ENCODE measurements at regions not wholly inside any gene's neighbourhood (a gene's known extent, or its start where the extent isn't known, plus 50 kb on each side); places are given as distances from the start of the nearest gene placed in this dataset.

DNA sequence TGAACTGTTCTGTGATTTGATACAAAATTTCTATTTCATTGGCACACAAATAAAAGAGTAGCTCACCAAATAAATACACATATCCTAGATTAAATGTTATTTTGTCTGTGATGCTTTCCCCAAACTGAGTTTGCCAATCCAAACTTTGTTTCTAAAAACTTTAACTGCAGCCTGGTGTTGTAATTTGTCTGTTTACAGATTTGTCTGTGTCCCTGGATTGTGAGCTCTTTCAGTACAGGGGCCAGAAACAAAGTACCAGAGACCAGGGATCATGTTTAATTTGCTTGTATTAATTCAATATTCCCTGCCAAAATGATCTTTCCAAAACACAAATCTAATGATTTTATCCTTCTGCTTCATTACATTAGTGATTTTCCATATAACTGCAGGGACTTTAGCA lies 1044.6 kb upstream of the GJE1 start:
- H3K27me3 ChIP-seq = no peaks in the 10 kb centered on the region
- Mint-ChIP-seq H3K4me3 (no peak overlapping the region), H3K27me3 (ENCODE audit: insufficient read depth, low read depth) (peaks cover 2% of the 10 kb centered on the region), H3K9me3 (no peaks in the 10 kb centered on the region), H3K4me1 (no peaks in the 10 kb centered on the region), H3K27ac (no peak overlapping the region), H3K36me3 (no peaks in the 10 kb centered on the region)
- no peaks in the 10 kb centered on the region for H3K9me3 ChIP-seq (ENCODE audit: low read depth)
- H3K4me3 ChIP-seq = no peak overlapping the region
- H3K36me3 ChIP-seq = no peaks in the 10 kb centered on the region
- H3K9ac ChIP-seq = no peak overlapping the region
- no peaks in the 10 kb centered on the region for H3K4me1 ChIP-seq
- no peaks in the 10 kb centered on the region for H3K79me2 ChIP-seq (ENCODE audit: low read depth)
- H4K20me1 ChIP-seq (ENCODE audit: low read depth) = no peaks in the 10 kb centered on the region
- TF ChIP-seq EZH2 (IDR thresholded peaks at IDR 0.05) (no peak), EZH2phosphoT487 (IDR thresholded peaks at IDR 0.05) (no peak), CTCF (IDR thresholded peaks at IDR 0.05) (no peak)
- no peak for DNase-seq (ENCODE audit: low spot score)
- no peaks in the 10 kb centered on the region for H3F3A ChIP-seq (ENCODE audit: low read depth)
- no peak overlapping the region for H2AFZ ChIP-seq (replicated peaks)
- no peak overlapping the region for H3K4me2 ChIP-seq
- H3K27ac ChIP-seq = no peak overlapping the region

- Histone ChIP-seq H3K4me3 (no peak overlapping the region), H3K27ac (no peak overlapping the region), H2AFZ (replicated peaks) (peak overlapping the region; percentile 93), H3K9me3 (ENCODE audit: low read depth) (no peaks in the 10 kb centered on the region), H3K27me3 (no peaks in the 10 kb centered on the region), H3K79me2 (ENCODE audit: low read depth) (no peaks in the 10 kb centered on the region), H3K4me1 (no peaks in the 10 kb centered on the region), H3K36me3 (no peaks in the 10 kb centered on the region), H3K4me2 (no peak overlapping the region), H3K9ac (no peak overlapping the region), H3F3A (ENCODE audit: low read depth) (no peaks in the 10 kb centered on the region), H4K20me1 (ENCODE audit: low read depth) (no peaks in the 10 kb centered on the region)
- Mint-ChIP-seq H3K36me3 (no peaks in the 10 kb centered on the region), H3K9me3 (peaks cover 10% of the 10 kb centered on the region), H3K4me1 (no peaks in the 10 kb centered on the region), H3K4me3 (no peak overlapping the region), H3K27ac (no peak overlapping the region), H3K27me3 (ENCODE audit: insufficient read depth, low read depth) (no peaks in the 10 kb centered on the region)
- peak; percentile 55 for DNase-seq (ENCODE audit: low spot score)
- TF ChIP-seq EZH2phosphoT487 (IDR thresholded peaks at IDR 0.05) (no peak), CTCF (IDR thresholded peaks at IDR 0.05) (peak; percentile 51)
Observed at GRCh38 chr6:141077355-141078333, 1055.1 kb upstream of the GJE1 start.

DNA sequence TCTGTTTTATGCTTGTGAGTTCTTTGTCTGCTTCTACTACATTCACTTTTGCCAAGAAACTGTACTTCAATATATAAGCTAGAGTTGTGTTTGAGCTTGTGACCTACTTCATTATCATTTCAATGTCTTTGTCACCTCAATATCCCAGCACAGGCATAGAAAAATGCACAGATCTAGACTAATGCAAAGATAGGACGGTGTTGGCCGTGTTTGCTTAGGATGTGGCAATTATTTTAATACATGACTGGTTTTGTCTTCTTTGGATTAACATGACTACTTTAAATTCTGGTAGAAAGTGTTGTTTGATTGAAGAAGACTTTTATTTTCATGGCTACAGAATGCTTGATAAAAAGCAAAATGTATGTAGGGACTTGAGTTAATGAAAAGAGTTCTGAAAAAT lies 1075.0 kb upstream of the GJE1 start:
- no peaks in the 10 kb centered on the region for H3K36me3 ChIP-seq
- H3K9ac ChIP-seq = no peak overlapping the region
- H3K27me3 Mint-ChIP-seq (ENCODE audit: insufficient read depth, low read depth) = peaks cover 2% of the 10 kb centered on the region
- TF ChIP-seq EZH2phosphoT487 (IDR thresholded peaks at IDR 0.05) = no peak
- no peaks in the 10 kb centered on the region for H3K36me3 Mint-ChIP-seq
- no peak for DNase-seq (ENCODE audit: low spot score)
- no peak overlapping the region for H3K4me2 ChIP-seq
- H3K4me3 ChIP-seq = no peak overlapping the region
- H2AFZ ChIP-seq (replicated peaks) = no peak overlapping the region
- no peaks in the 10 kb centered on the region for H3K9me3 ChIP-seq (ENCODE audit: low read depth)
- no peak overlapping the region for H3K27ac ChIP-seq
- H3K27ac Mint-ChIP-seq = no peak overlapping the region
- no peaks in the 10 kb centered on the region for H3K79me2 ChIP-seq (ENCODE audit: low read depth)
- no peaks in the 10 kb centered on the region for H4K20me1 ChIP-seq (ENCODE audit: low read depth)
- no peaks in the 10 kb centered on the region for H3F3A ChIP-seq (ENCODE audit: low read depth)
- H3K4me3 Mint-ChIP-seq = no peak overlapping the region
- H3K4me1 ChIP-seq = no peaks in the 10 kb centered on the region
- H3K9me3 Mint-ChIP-seq = no peaks in the 10 kb centered on the region
- no peaks in the 10 kb centered on the region for H3K27me3 ChIP-seq
- H3K4me1 Mint-ChIP-seq = peaks cover 4% of the 10 kb centered on the region
